GM13977 (cell line): ENCODE measurements at regions not wholly inside any gene's neighbourhood (a gene's known extent, or its start where the extent isn't known, plus 50 kb on each side); places are given as distances from the start of the nearest gene placed in this dataset.
A peak's percentile ranks its signal among the peaks of the same experiment; 100 is the strongest.
"Not testable (repeated sequence)": the region's sequence is repeated elsewhere in the genome, so short reads cannot be mapped to it uniquely, and the experiment has no call there.

Experiments
- DNase-seq: peaks from one replicate; pipeline ENCODE4 v3.0.0; 2012; ENCODE audit warnings: low spot score
- CTCF ChIP-seq: IDR thresholded peaks from 2 replicates; pipeline ENCODE4 v1.5.1; 2012; ENCODE audit warnings: mild to moderate bottlenecking, control low read depth; ENCODE audit not compliant: insufficient read depth; ENCODE audit errors: extremely low read depth, missing control alignments
- in situ Hi-C: fragments of 300-500 bp; cut with MboI; formaldehyde crosslinking; loops from one replicate; pipeline ENCODE4 v1.12.0; 2022; ENCODE audit warnings: low sequenced_read_pairs, low pct_unique_long_range_greater_than_20kb, mixed read lengths, inconsistent platforms; ENCODE audit not compliant: unreplicated experiment

GRCh38 chr13:30545320-30545719 is 72.4 kb upstream of the USPL1 start:
- no peak for DNase-seq
- no peak for TF ChIP-seq CTCF
- in situ Hi-C loops, result no loop called here

DNA sequence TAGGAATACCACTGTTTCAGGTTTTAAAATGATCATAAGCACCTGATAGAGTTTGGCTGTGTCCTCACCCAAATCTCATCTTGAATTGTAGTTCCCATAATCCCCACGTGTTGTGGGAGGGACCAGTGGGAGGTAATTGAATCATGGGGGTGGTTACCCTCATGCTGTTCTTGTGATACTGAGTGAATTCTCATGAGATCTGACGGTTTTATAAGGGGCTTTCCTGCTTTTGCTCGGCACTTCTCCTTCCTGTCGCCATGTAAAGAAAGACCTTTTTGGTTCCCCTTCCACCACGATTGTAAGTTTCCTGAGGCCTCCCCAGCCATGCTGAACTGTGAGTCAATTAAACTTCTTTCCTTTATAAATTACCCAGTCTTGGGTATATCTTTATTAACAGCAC is 69.7 kb upstream of the USPL1 start:
- in situ Hi-C loops, DNase-seq: not testable (repeated sequence)

DNA sequence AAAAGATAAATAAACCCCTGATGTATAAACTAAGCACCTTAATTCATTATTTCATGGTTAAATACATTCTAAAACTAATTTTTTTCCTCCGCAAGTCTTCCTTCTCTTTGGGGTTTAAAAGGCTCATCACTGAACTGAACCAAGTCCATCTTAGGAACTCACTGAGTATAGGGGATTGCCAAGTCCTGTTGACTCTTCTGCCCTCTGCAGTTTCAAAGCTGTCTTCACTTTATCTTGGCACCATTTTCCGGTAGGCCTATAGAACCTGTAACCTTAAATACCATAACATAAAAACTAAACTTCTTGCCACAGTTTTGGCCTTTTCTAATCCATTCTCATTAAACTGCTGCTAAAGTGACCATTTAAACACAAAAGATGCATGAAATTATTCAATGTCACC is 66.5 kb upstream of the USPL1 start:
- in situ Hi-C loops, result no loop called here
- DNase-seq, result peak; percentile 48
- peak; percentile 38 for TF ChIP-seq CTCF

- no peak for TF ChIP-seq CTCF
- in situ Hi-C loops, result no loop called here
- DNase-seq, result no peak
Observed at GRCh38 chr13:30552567-30552966, 65.2 kb upstream of the USPL1 start.

GRCh38 chr13:30559274-30559673 is 58.4 kb upstream of the USPL1 start:
- TF ChIP-seq CTCF, result no peak
- in situ Hi-C loops, result no loop called here
- DNase-seq, result no peak

GRCh38 chr13:30560212-30560611 is 57.5 kb upstream of the USPL1 start:
- DNase-seq, result no peak
- no peak for TF ChIP-seq CTCF
- in situ Hi-C loops, result no loop called here

DNA sequence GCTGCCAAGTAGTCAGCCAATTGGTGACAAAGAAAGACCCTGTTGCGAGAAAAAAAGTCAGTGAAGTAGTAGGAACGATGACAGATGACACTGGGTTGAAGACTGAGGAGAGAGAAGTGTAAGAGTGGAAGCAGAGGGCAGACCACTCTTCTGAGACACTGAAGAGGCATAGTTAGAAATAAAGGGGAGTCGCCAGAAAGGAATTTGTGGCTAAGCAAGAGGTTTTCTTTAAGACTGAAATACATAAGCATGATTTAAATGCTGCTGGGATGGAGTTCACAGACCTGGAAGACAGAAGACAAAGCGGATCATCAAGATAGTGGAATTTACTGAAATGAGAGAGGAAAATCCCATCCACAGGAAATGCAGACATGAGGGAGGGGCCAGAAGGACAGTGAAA is 56.2 kb upstream of the USPL1 start:
- in situ Hi-C loops, result no loop called here
- no peak for TF ChIP-seq CTCF
- no peak for DNase-seq
